HG02763 (cell line): ENCODE measurements at regions not wholly inside any gene's neighbourhood (a gene's known extent, or its start where the extent isn't known, plus 50 kb on each side); places are given as distances from the start of the nearest gene placed in this dataset.

Experiments
- ATAC-seq: cut with Tn5 transposase; IDR thresholded peaks from one replicate; pipeline ENCODE4 v1.9.1; 2021; ENCODE audit warnings: mild to moderate bottlenecking, moderate library complexity; ENCODE audit not compliant: unreplicated experiment

- no peak for ATAC-seq
These were observed 65.5 kb downstream of the ADRA2C start for GRCh38 chr4:3831529-3832150.

GRCh38 chr4:3832536-3833220 is 66.5 kb downstream of the ADRA2C start:
- no peak for ATAC-seq

GRCh38 chr4:3833326-3833989 is 67.3 kb downstream of the ADRA2C start:
- ATAC-seq, result no peak

- no peak for ATAC-seq
These were observed 68.0 kb downstream of the ADRA2C start for GRCh38 chr4:3834186-3834662.

- no peak for ATAC-seq
These were observed 68.7 kb downstream of the ADRA2C start for GRCh38 chr4:3834663-3835521.

GRCh38 chr4:3835527-3836405 is 69.6 kb downstream of the ADRA2C start:
- ATAC-seq, result no peak

GRCh38 chr4:3836406-3836755 is 70.2 kb downstream of the ADRA2C start:
- no peak for ATAC-seq

GRCh38 chr4:3836756-3837601 is 70.8 kb downstream of the ADRA2C start:
- no peak for ATAC-seq

- ATAC-seq, result no peak
These were observed 72.5 kb downstream of the ADRA2C start for GRCh38 chr4:3838437-3839380.

- ATAC-seq, result no peak
These were observed 79.0 kb downstream of the ADRA2C start for GRCh38 chr4:3845094-3845743.

GRCh38 chr4:3845744-3846429 is 79.7 kb downstream of the ADRA2C start:
- ATAC-seq, result no peak

- no peak for ATAC-seq
These were observed 81.2 kb downstream of the ADRA2C start for GRCh38 chr4:3847211-3847940.

GRCh38 chr4:3848323-3848722 is 82.1 kb downstream of the ADRA2C start:
- ATAC-seq, result no peak

- no peak for ATAC-seq
These were observed 83.0 kb downstream of the ADRA2C start for GRCh38 chr4:3849140-3849539.

GRCh38 chr4:3850128-3850527 is 83.9 kb downstream of the ADRA2C start:
- no peak for ATAC-seq

GRCh38 chr4:3851211-3851610 is 85.0 kb downstream of the ADRA2C start:
- ATAC-seq, result no peak

GRCh38 chr4:3851881-3852280 is 85.7 kb downstream of the ADRA2C start:
- ATAC-seq, result no peak
